Activated B cell treated with CpG ODN at 0.5 μM for 24 hours (primary cell): ENCODE measurements at regions not wholly inside any gene's neighbourhood (a gene's known extent, or its start where the extent isn't known, plus 50 kb on each side); places are given as distances from the start of the nearest gene placed in this dataset.

ENCODE experiments used
- ATAC-seq: fragments of 200-7000 bp; cut with Tn5 transposase; one replicate; pipeline ENCODE4 v1.10.0; 2021; ENCODE audit warnings: low read depth, mild to moderate bottlenecking, moderate library complexity
- CTCF ChIA-PET: fragments of 350-600 bp; sonication (Branson Sonifier 250); formaldehyde crosslinking; loops from one replicate; lab custom pipeline; 2021; ENCODE audit warnings: antibody characterized with exemption; lab: Charles Lee
- POLR2A ChIA-PET: fragments of 350-600 bp; sonication (Branson Sonifier 250); formaldehyde crosslinking; loops from one replicate; lab custom pipeline; 2021; ENCODE audit warnings: antibody characterized with exemption; lab: Charles Lee
- DNase-seq: peaks from one replicate; pipeline ENCODE4 v3.0.0; 2022
- H3K27ac Mint-ChIP-seq: one replicate; pipeline ENCODE4 v1.8.0; 2020; ENCODE audit warnings: mixed read lengths
- H3K27me3 Mint-ChIP-seq: one replicate; pipeline ENCODE4 v1.8.0; 2021; ENCODE audit warnings: mixed read lengths
- H3K36me3 Mint-ChIP-seq: one replicate; pipeline ENCODE4 v1.8.0; 2021; ENCODE audit warnings: low read depth, mixed read lengths
- H3K4me1 Mint-ChIP-seq: one replicate; pipeline ENCODE4 v1.8.0; 2021; ENCODE audit warnings: mixed read lengths
- H3K4me3 Mint-ChIP-seq: one replicate; pipeline ENCODE4 v1.8.0; 2020; ENCODE audit warnings: mild to moderate bottlenecking, mixed read lengths
- H3K9me3 Mint-ChIP-seq: one replicate; pipeline ENCODE4 v1.8.0; 2020; ENCODE audit warnings: mixed read lengths
- CTCF ChIP-seq: fragments of 200-600 bp; IDR thresholded peaks from one replicate; pipeline ENCODE4 v1.8.0; 2022; ENCODE audit warnings: antibody characterized with exemption, mild to moderate bottlenecking
- intact Hi-C: fragments of 100-400 bp; cut with micrococcal nuclease; formaldehyde crosslinking; loops from one replicate; pipeline ENCODE4 v1.15.1; 2024

- Mint-ChIP-seq H3K4me1 (no peaks in the 10 kb centered on the region), H3K27ac (no peak overlapping the region), H3K36me3 (no peaks in the 10 kb centered on the region), H3K9me3 (no peaks in the 10 kb centered on the region), H3K27me3 (peaks cover 2% of the 10 kb centered on the region), H3K4me3 (no peak overlapping the region)
- intact Hi-C loops, result no loop called here
- POLR2A ChIA-PET, result no interaction called here
- CTCF ChIA-PET, result no interaction called here
- TF ChIP-seq CTCF, result no peak
- no peak for ATAC-seq
- no peak for DNase-seq
These were observed 161.1 kb upstream of the DTNBP1 start for GRCh38 chr6:15823838-15824414.

DNA sequence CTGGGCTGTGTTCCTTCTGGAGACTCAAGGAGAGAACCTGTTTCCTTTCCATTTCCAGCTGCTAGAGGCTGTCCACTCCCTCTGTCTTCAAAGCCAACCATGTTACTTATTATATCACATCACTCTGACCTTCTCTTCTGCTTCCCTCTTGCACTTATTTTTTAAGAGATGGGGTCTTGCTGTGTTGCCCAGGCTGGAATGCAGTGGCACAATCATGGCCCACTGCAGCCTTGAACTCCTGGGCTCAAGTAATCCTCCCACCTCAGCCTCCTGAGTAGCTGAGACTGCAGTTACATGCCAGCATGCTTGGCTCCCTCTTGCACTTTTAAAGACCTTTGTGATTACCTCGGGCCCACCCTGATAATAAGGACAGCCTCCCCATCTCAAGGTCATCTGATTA is 160.0 kb upstream of the DTNBP1 start:
- TF ChIP-seq CTCF, result no peak

GRCh38 chr6:15819841-15820240 is 157.0 kb upstream of the DTNBP1 start:
- H3K36me3 Mint-ChIP-seq, result no peaks in the 10 kb centered on the region
- no peaks in the 10 kb centered on the region for H3K9me3 Mint-ChIP-seq
- ChIA-PET POLR2A (no interaction called here), CTCF (no interaction called here)
- TF ChIP-seq CTCF, result no peak
- intact Hi-C loops, result no loop called here
- H3K27ac Mint-ChIP-seq, result no peak overlapping the region
- H3K4me3 Mint-ChIP-seq, result no peak overlapping the region
- ATAC-seq, result no peak
- DNase-seq, result no peak
- no peaks in the 10 kb centered on the region for H3K27me3 Mint-ChIP-seq
- H3K4me1 Mint-ChIP-seq, result no peaks in the 10 kb centered on the region

More for the DNA sequence above, 160.0 kb upstream of the DTNBP1 start:
- peaks cover 2% of the 10 kb centered on the region for H3K27me3 Mint-ChIP-seq
- DNase-seq (no peak), ATAC-seq (no peak)
- H3K4me3 Mint-ChIP-seq, result no peak overlapping the region
- POLR2A ChIA-PET, result no interaction called here
- no peaks in the 10 kb centered on the region for H3K9me3 Mint-ChIP-seq
- H3K27ac Mint-ChIP-seq, result no peak overlapping the region
- CTCF ChIA-PET, result no interaction called here
- H3K4me1 Mint-ChIP-seq, result no peaks in the 10 kb centered on the region
- no peaks in the 10 kb centered on the region for H3K36me3 Mint-ChIP-seq
- intact Hi-C loops, result no loop called here

DNA sequence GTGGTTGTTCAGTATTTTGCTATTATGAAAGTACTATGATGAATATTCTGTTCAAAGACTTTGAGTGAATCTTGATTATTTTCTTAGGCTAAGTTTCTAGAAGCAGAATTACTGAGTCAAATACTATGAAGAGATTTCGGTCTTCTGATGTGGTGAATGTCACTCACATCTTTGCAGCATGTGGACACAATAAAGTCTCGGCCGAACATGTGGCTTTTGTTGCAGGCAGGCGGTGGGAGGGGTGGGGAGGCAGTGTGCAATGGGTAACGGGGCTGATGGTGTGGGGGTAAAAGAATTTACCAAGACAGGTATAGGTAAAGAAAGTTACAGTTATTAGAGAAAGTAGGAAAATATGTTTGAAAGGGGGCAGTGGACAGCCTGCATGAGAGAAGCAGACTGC is 156.4 kb upstream of the DTNBP1 start:
- intact Hi-C loops, result no loop called here
- ATAC-seq (no peak), DNase-seq (no peak)
- H3K9me3 Mint-ChIP-seq, result no peaks in the 10 kb centered on the region
- no peak overlapping the region for H3K4me3 Mint-ChIP-seq
- ChIA-PET POLR2A (no interaction called here), CTCF (no interaction called here)
- H3K27me3 Mint-ChIP-seq, result no peaks in the 10 kb centered on the region
- H3K36me3 Mint-ChIP-seq, result no peaks in the 10 kb centered on the region
- no peak for TF ChIP-seq CTCF
- H3K4me1 Mint-ChIP-seq, result no peaks in the 10 kb centered on the region
- H3K27ac Mint-ChIP-seq, result no peak overlapping the region

- H3K27me3 Mint-ChIP-seq, result no peaks in the 10 kb centered on the region
- CTCF ChIA-PET, result no interaction called here
- POLR2A ChIA-PET, result no interaction called here
These were observed 155.7 kb upstream of the DTNBP1 start for GRCh38 chr6:15818491-15818890.

More at GRCh38 chr6:15818491-15818890, 155.7 kb upstream of the DTNBP1 start:
- Mint-ChIP-seq H3K27ac (no peak overlapping the region), H3K4me1 (peaks cover 2% of the 10 kb centered on the region), H3K36me3 (no peaks in the 10 kb centered on the region), H3K4me3 (no peak overlapping the region), H3K9me3 (no peaks in the 10 kb centered on the region)
- ATAC-seq (no peak), DNase-seq (no peak)
- TF ChIP-seq CTCF, result no peak
- intact Hi-C loops, result no loop called here
